Endodermal cell (in vitro differentiated cells): ENCODE measurements at regions not wholly inside any gene's neighbourhood (a gene's known extent, or its start where the extent isn't known, plus 50 kb on each side); places are given as distances from the start of the nearest gene placed in this dataset.

ENCODE experiments used
- DNase-seq: peaks from one replicate; pipeline ENCODE4 v3.0.0-alpha.2; 2017
- H3K27ac ChIP-seq: 2 replicates; pipeline ENCODE4 v1.5.1; 2013; ENCODE audit warnings: mild to moderate bottlenecking, low read depth, low read length, moderate library complexity
- H3K27me3 ChIP-seq: 2 replicates; pipeline ENCODE4 v1.6.1; 2013; ENCODE audit warnings: mild to moderate bottlenecking, low read length, moderate library complexity; ENCODE audit not compliant: insufficient read depth, control insufficient read depth, poor library complexity, severe bottlenecking
- H3K36me3 ChIP-seq: 2 replicates; pipeline ENCODE4 v1.7.0; 2013; ENCODE audit warnings: mild to moderate bottlenecking, low read length, moderate library complexity; ENCODE audit not compliant: control insufficient read depth, insufficient read depth
- H3K4me1 ChIP-seq: one replicate; pipeline ENCODE4 v1.7.0; 2013; ENCODE audit warnings: low read length; ENCODE audit not compliant: control insufficient read depth, insufficient read depth
- H3K4me3 ChIP-seq: 2 replicates; pipeline ENCODE4 v1.5.1; 2013; ENCODE audit warnings: mild to moderate bottlenecking, low read length, moderate library complexity
- H3K9ac ChIP-seq: 2 replicates; pipeline ENCODE4 v1.6.1; 2013; ENCODE audit warnings: mild to moderate bottlenecking, low read length, moderate library complexity; ENCODE audit not compliant: poor library complexity, severe bottlenecking; ENCODE audit errors: extremely low read depth
- H3K9me3 ChIP-seq: 2 replicates; pipeline ENCODE4 v1.6.1; 2013; ENCODE audit warnings: mild to moderate bottlenecking, low read length, moderate library complexity; ENCODE audit not compliant: control insufficient read depth
- H3K27ac Mint-ChIP-seq: 2 replicates; pipeline ENCODE4 v1.8.0; 2020; ENCODE audit warnings: mixed read lengths
- H3K27me3 Mint-ChIP-seq: 2 replicates; pipeline ENCODE4 v1.8.0; 2021; ENCODE audit warnings: mild to moderate bottlenecking, mixed read lengths; ENCODE audit not compliant: insufficient read depth
- H3K36me3 Mint-ChIP-seq: 2 replicates; pipeline ENCODE4 v1.8.0; 2020; ENCODE audit warnings: low read depth, mixed read lengths
- H3K4me1 Mint-ChIP-seq: 2 replicates; pipeline ENCODE4 v1.8.0; 2020; ENCODE audit warnings: mixed read lengths
- H3K4me3 Mint-ChIP-seq: 2 replicates; pipeline ENCODE4 v1.8.0; 2020; ENCODE audit warnings: mild to moderate bottlenecking, moderate library complexity, mixed read lengths
- H3K9me3 Mint-ChIP-seq: 2 replicates; pipeline ENCODE4 v1.8.0; 2020; ENCODE audit warnings: mild to moderate bottlenecking, mixed read lengths
- CTCF ChIP-seq: fragments of 200-600 bp; sonication (generic); conservative IDR thresholded peaks from 2 replicates; pipeline ENCODE4 v1.5.0; 2021; ENCODE audit warnings: antibody characterized with exemption, mild to moderate bottlenecking
- WGBS, 2 experiments: methylation state at CpG; one replicate each; pipeline versions ENCODE4 v1.1.5 to v1.1.7; 2013; ENCODE audit warnings: missing lambda C conversion rate in 2 of 2, mixed read lengths in 1 of 2; ENCODE audit not compliant: insufficient coverage in 1 of 2, insufficient read length in 1 of 2; 5-methylcytosine and 5-hydroxymethylcytosine counted together

DNA sequence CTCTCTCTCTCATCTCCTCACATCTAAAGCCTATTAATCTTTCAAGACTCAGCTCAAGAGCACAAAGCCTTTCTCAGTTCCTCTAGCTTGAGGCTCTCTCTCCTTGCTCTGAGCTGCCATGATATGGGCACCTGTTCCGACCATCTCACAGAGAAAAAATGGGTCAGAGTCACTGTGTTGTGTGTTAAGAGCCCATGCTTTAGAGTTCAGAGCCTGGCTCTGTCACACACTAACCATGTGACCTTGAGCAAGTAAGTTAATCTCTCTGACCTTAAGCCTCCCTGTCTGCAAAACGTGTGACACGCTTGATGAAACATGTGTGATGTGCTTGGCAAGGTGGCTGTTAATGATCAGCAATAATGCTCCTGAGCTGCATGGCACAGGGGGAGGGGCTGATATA, 245.2 kb downstream of the DLEU7 start:
- no peaks in the 10 kb centered on the region for H3K9me3 Mint-ChIP-seq
- Histone ChIP-seq H3K27me3 (peaks cover 6% of the 10 kb centered on the region), H3K4me3 (no peak overlapping the region), H3K9ac (no peak overlapping the region), H3K36me3 (no peaks in the 10 kb centered on the region), H3K9me3 (no peaks in the 10 kb centered on the region), H3K27ac (no peak overlapping the region), H3K4me1 (no peaks in the 10 kb centered on the region)
- peaks cover 16% of the 10 kb centered on the region for H3K27me3 Mint-ChIP-seq
- H3K27ac Mint-ChIP-seq: no peak overlapping the region
- WGBS, 2 experiments: 63% methylated on average over 3 of the region's 3 CpGs; no CpG with 5 or more reads in 1 of the 2 experiments
- TF ChIP-seq CTCF: no peak
- no peak overlapping the region for H3K4me3 Mint-ChIP-seq
- H3K36me3 Mint-ChIP-seq: no peaks in the 10 kb centered on the region
- H3K4me1 Mint-ChIP-seq: peaks cover 17% of the 10 kb centered on the region
- no peak for DNase-seq

DNA sequence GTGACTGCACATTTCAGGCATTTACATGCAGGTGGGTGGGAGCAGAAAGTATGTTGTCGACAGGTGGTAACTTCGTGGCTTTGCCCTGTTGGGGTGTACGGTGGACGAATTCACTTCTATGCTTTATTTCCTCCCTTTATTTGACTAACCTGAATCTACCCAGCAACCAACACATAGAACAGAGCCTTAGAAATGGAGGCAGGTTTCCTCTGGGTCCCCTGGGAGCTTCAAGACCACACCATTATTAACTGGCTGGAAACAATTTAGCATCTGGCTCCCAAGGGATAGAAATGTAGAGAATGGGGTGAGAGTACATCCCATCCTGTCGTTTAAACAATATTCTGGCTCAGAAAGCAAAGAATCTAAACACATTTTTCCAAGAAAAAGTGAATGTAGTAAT, 244.4 kb downstream of the DLEU7 start:
- Histone ChIP-seq H3K4me3 (no peak overlapping the region), H3K27ac (no peak overlapping the region), H3K36me3 (no peaks in the 10 kb centered on the region), H3K9me3 (no peaks in the 10 kb centered on the region), H3K9ac (no peak overlapping the region), H3K27me3 (peaks cover 10% of the 10 kb centered on the region), H3K4me1 (no peaks in the 10 kb centered on the region)
- Mint-ChIP-seq H3K27me3 (peaks cover 16% of the 10 kb centered on the region), H3K27ac (no peak overlapping the region), H3K9me3 (no peaks in the 10 kb centered on the region), H3K4me1 (peaks cover 17% of the 10 kb centered on the region), H3K4me3 (no peak overlapping the region), H3K36me3 (no peaks in the 10 kb centered on the region)
- WGBS, 2 experiments: 81% methylated on average over 2 of the region's 5 CpGs; no CpG with 5 or more reads in 1 of the 2 experiments
- no peak for DNase-seq
- TF ChIP-seq CTCF: no peak

DNA sequence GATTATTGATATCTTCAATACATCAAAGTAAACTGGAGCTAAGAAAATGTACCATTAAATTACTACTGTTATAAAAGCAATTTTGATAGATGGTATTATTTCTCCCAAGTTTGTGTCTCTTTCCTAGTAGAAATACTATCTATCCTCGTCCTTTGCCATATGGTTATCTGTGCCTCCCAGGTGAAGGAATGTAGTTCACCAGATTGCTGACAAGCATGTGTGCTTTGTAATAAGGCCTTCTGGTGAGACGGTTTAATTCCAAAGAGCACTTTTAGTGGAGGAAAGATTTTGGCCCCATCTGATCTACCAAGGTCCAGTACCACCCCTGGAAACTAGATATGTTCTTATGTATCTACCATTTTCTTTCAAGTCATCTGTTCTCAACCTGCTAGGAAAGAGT, 243.6 kb downstream of the DLEU7 start:
- Histone ChIP-seq H3K4me1 (no peaks in the 10 kb centered on the region), H3K9me3 (no peaks in the 10 kb centered on the region), H3K36me3 (no peaks in the 10 kb centered on the region), H3K27me3 (peaks cover 16% of the 10 kb centered on the region), H3K27ac (no peak overlapping the region), H3K4me3 (no peak overlapping the region), H3K9ac (no peak overlapping the region)
- DNase-seq: no peak
- WGBS, 2 experiments: 38% methylated on average over 2 of the region's 2 CpGs; no CpG with 5 or more reads in 1 of the 2 experiments
- no peak overlapping the region for H3K27ac Mint-ChIP-seq
- H3K27me3 Mint-ChIP-seq: peaks cover 20% of the 10 kb centered on the region
- no peak for TF ChIP-seq CTCF
- H3K36me3 Mint-ChIP-seq: no peaks in the 10 kb centered on the region
- no peak overlapping the region for H3K4me3 Mint-ChIP-seq
- H3K4me1 Mint-ChIP-seq: peaks cover 13% of the 10 kb centered on the region
- no peaks in the 10 kb centered on the region for H3K9me3 Mint-ChIP-seq
